ENCODE measurements at regions not wholly inside any gene's neighbourhood (a gene's known extent, or its start where the extent isn't known, plus 50 kb on each side); places are given as distances from the start of the nearest gene placed in this dataset.
"Not testable (repeated sequence)": the region's sequence is repeated elsewhere in the genome, so short reads cannot be mapped to it uniquely, and the experiment has no call there.

DNA sequence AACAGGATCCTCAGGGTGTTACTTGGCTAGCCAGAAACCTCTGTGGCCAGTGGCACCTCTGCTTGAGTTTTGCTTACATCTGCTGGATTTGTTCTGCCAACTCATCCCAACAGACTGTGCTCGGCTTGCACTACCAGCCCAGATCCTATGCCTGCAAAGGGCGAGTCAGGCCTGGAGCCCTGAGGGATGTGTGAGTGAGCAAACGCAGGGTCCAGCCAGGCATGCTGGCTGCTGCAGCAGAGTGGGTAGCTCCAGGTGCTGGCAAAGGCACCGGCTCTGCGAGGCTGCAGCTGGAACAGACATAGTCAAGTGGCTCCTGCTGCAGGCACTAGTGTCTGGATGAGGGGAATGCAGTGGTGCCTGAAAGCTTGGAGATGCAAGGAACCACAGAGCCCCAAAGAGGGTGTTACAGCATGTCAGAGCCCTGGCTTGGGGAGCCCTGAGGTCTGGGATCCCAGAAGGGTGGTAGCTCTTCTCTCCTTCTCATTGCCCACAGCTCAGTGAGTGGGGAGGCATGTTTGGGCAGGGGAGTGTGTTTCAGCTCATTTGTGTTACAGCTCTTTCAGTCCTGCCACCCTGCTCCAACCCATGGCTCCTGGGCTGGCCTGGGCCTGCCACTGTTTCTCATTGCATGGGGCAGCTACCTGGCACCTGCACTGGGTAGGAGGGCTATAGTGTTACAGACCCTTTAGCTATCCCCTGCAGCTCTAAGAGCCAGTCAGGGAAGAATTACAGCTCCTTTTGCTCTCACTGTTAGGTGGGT lies 332.6 kb downstream of the TAF11L14 start:
- Histone ChIP-seq H3K4me3 (ENCODE audit: low read depth, low read length) (no peak overlapping the region), H3K4me2 (ENCODE audit: low read length) (no peak overlapping the region), H3K79me2 (no peaks in the 10 kb centered on the region), H3K9me3 (ENCODE audit: control insufficient read depth, low read length) (no peaks in the 10 kb centered on the region), H2AFZ (no peak overlapping the region), H3K9ac (no peak overlapping the region), H3K27me3 (ENCODE audit: control insufficient read depth, insufficient read depth, low read length) (no peaks in the 10 kb centered on the region), H3K27ac (no peak overlapping the region), H3K4me1 (no peaks in the 10 kb centered on the region), H3K36me3 (ENCODE audit: control insufficient read depth, insufficient read depth, low read length) (no peaks in the 10 kb centered on the region)
- TF ChIP-seq, protein P1, sequence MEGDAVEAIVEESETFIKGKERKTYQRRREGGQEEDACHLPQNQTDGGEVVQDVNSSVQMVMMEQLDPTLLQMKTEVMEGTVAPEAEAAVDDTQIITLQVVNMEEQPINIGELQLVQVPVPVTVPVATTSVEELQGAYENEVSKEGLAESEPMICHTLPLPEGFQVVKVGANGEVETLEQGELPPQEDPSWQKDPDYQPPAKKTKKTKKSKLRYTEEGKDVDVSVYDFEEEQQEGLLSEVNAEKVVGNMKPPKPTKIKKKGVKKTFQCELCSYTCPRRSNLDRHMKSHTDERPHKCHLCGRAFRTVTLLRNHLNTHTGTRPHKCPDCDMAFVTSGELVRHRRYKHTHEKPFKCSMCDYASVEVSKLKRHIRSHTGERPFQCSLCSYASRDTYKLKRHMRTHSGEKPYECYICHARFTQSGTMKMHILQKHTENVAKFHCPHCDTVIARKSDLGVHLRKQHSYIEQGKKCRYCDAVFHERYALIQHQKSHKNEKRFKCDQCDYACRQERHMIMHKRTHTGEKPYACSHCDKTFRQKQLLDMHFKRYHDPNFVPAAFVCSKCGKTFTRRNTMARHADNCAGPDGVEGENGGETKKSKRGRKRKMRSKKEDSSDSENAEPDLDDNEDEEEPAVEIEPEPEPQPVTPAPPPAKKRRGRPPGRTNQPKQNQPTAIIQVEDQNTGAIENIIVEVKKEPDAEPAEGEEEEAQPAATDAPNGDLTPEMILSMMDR (IDR thresholded peaks at IDR 0.05): no peak

DNA sequence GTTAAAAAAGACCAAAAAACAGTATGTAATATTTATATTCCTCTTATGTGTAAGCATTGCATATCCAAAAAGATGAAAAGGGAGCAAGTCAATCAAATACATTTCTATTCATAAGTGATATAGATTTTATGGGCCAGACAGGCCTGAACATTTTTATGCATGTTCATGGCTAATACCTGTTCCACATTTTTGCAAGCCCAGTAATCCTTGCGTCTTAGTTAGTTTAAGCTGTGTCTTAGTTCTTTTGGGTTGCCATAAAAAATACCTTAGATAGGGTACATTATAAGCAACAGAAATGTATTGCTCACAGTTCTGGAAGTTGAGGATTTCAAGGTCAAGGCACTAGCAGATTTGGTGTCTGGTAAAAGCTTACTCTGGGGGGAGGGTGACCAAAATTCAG lies 342.1 kb downstream of the TAF11L14 start:
- H3K27ac ChIP-seq: no peak overlapping the region
- TF ChIP-seq, protein P1 (IDR thresholded peaks at IDR 0.05): no peak
- H3K4me3 ChIP-seq (ENCODE audit: low read depth, low read length): no peak overlapping the region
- no peaks in the 10 kb centered on the region for H3K79me2 ChIP-seq
- H3K9me3 ChIP-seq (ENCODE audit: control insufficient read depth, low read length): no peaks in the 10 kb centered on the region
- H2AFZ ChIP-seq: no peak overlapping the region
- H3K27me3 ChIP-seq (ENCODE audit: control insufficient read depth, insufficient read depth, low read length): no peaks in the 10 kb centered on the region
- no peak overlapping the region for H3K9ac ChIP-seq
- H3K4me1 ChIP-seq: no peaks in the 10 kb centered on the region
- H3K4me2 ChIP-seq (ENCODE audit: low read length): no peak overlapping the region
- H3K36me3 ChIP-seq (ENCODE audit: control insufficient read depth, insufficient read depth, low read length): no peaks in the 10 kb centered on the region

DNA sequence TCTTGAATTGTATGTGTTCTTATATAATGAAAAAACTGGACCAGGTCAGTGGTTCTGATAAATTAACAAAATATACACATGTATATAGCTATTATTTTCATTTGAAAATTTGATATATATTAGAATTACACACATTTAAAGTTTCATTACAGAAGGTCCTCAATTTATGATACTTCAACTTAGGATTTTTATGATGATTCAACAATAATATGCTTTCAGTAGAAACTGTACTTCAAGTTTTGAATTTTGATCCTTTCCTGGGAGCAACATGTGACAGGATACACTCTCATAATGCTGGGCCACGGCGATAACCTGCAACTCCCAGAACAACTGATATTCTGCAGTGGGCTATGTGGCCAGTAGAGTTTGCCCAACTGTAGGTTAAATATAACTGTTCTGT lies 344.7 kb downstream of the TAF11L14 start:
- Histone ChIP-seq H3K9me3 (ENCODE audit: control insufficient read depth, low read length) (no peaks in the 10 kb centered on the region), H3K9ac (no peak overlapping the region), H2AFZ (no peak overlapping the region), H3K36me3 (ENCODE audit: control insufficient read depth, insufficient read depth, low read length) (no peaks in the 10 kb centered on the region), H3K4me3 (ENCODE audit: low read depth, low read length) (no peak overlapping the region), H3K4me1 (no peaks in the 10 kb centered on the region), H3K27ac (no peak overlapping the region), H3K27me3 (ENCODE audit: control insufficient read depth, insufficient read depth, low read length) (no peaks in the 10 kb centered on the region), H3K79me2 (no peaks in the 10 kb centered on the region), H3K4me2 (ENCODE audit: low read length) (no peak overlapping the region)
- TF ChIP-seq, protein P1 (IDR thresholded peaks at IDR 0.05): no peak

DNA sequence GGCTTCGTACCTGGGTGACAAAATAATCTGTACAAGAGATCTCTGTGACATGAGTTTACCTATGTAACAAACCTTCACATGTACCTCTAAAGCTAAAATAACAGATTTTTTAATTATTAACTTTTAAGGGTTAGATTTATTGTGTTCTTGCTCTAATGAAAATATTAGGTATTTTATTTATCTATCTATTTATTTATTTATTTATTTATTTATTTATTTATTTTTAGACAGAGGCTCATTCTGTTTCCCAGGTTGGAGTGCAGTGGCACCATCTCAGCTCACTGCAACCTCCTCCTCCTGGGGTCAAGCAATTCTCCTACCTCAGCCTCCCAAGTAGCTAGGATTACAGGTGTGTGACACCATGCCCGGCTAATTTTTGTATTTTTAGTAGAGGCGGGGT lies 348.4 kb downstream of the TAF11L14 start:
- H3K4me1 ChIP-seq; H3K27me3 ChIP-seq (ENCODE audit: control insufficient read depth, insufficient read depth, low read length); H3K4me2 ChIP-seq (ENCODE audit: low read length); H2AFZ ChIP-seq; H3K9ac ChIP-seq; H3K27ac ChIP-seq; H3K36me3 ChIP-seq (ENCODE audit: control insufficient read depth, insufficient read depth, low read length); H3K9me3 ChIP-seq (ENCODE audit: control insufficient read depth, low read length); H3K4me3 ChIP-seq (ENCODE audit: low read depth, low read length); H3K79me2 ChIP-seq: not testable (repeated sequence)

DNA sequence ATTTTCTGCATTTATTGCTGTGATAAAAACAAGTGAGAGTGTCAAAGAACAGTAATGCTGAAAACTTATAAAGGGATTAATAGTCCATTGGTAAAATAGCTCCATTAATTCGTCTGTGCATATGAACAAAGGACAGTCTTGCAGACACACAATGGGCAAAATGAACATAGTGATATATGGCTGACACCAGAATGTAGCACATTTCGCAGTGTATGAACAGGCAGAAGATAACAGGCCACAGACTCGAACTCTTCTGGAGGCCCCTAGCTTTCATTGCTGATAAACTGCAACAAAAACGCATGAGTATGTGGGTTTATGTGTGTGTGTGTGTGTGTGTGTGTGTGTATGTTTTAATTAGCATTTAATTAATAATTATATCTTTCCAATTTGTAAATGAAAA lies 354.8 kb downstream of the TAF11L14 start:
- Histone ChIP-seq H3K9ac (no peak overlapping the region), H3K4me2 (ENCODE audit: low read length) (no peak overlapping the region), H3K4me3 (ENCODE audit: low read depth, low read length) (no peak overlapping the region), H3K36me3 (ENCODE audit: control insufficient read depth, insufficient read depth, low read length) (no peaks in the 10 kb centered on the region), H3K27ac (no peak overlapping the region), H2AFZ (no peak overlapping the region), H3K9me3 (ENCODE audit: control insufficient read depth, low read length) (no peaks in the 10 kb centered on the region), H3K27me3 (ENCODE audit: control insufficient read depth, insufficient read depth, low read length) (no peaks in the 10 kb centered on the region), H3K4me1 (no peaks in the 10 kb centered on the region), H3K79me2 (no peaks in the 10 kb centered on the region)
- TF ChIP-seq, protein P1 (IDR thresholded peaks at IDR 0.05): no peak
